AG04450 (cell line): ENCODE measurements at regions not wholly inside any gene's neighbourhood (a gene's known extent, or its start where the extent isn't known, plus 50 kb on each side); places are given as distances from the start of the nearest gene placed in this dataset.
A peak's percentile ranks its signal among the peaks of the same experiment; 100 is the strongest.

Experiments
- CTCF ChIA-PET: fragments of 300-600, 350-600 bp; formaldehyde crosslinking; extraction: SDS; loops from one replicate; lab custom pipeline; 2022; ENCODE audit warnings: antibody characterized with exemption, inconsistent platforms; lab: Charles Lee
- POLR2A ChIA-PET: fragments of 350-600 bp; formaldehyde crosslinking; extraction: SDS; loops from one replicate; lab custom pipeline; 2021; ENCODE audit warnings: antibody characterized with exemption, inconsistent platforms; lab: Yijun Ruan, JAX
- DNase-seq: peaks from one replicate; pipeline ENCODE4 v3.0.0-alpha.2; 2011; ENCODE audit warnings: low read depth, low spot score
- H3K27ac ChIP-seq: one replicate; pipeline ENCODE4 v1.5.1; 2012; ENCODE audit warnings: low read depth, low read length, control low read depth
- H3K27me3 ChIP-seq: one replicate; pipeline ENCODE4 v1.6.0; 2012; ENCODE audit warnings: low read length; ENCODE audit not compliant: control insufficient read depth, insufficient read depth
- H3K4me3 ChIP-seq: 2 replicates; pipeline ENCODE4 v1.5.1; 2011; ENCODE audit warnings: mild to moderate bottlenecking, low read depth, low read length, control low read depth
- H3K9me3 ChIP-seq: 2 replicates; pipeline ENCODE4 v1.5.1; 2012; ENCODE audit warnings: low read length; ENCODE audit not compliant: control insufficient read depth, insufficient read depth
- TF ChIP-seq, protein P1 (sequence below): IDR thresholded peaks from 2 replicates; pipeline ENCODE4 v1.5.1; 2011; ENCODE audit warnings: low read depth, low read length, control low read depth, inconsistent platforms

DNA sequence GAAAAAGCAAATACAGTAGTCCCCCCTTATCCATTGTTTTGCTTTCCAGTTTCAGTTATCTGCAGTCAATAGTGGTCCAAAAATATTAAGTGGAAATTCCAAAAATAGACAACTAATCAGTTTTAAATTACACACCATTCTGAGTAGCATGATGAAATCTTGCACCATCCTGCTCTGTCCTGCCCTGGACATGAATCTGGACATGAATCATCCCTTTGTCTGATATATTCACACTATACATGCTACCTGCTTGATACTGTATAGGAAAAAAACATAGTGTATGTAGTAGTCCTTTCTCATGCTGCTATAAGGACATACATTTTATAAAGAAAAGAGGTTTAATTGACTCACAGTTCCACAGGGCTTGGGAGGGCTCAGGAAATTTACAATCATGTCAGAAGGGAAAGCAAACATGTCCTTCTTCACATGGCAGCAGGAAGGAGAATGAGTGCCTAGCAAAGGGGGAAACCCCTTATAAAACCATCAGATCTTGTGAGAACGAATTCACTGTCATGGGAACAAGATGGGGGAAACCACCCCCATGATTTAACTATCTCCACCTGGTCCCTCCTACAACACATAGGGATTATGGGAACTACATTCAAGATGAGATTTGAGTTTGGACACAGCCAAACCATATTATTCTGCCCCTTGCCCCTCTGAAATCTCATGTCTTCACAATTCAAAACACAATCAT lies 153.9 kb downstream of the ARRDC3 start:
- no peak overlapping the region for H3K4me3 ChIP-seq
- POLR2A ChIA-PET, result no interaction called here

DNA sequence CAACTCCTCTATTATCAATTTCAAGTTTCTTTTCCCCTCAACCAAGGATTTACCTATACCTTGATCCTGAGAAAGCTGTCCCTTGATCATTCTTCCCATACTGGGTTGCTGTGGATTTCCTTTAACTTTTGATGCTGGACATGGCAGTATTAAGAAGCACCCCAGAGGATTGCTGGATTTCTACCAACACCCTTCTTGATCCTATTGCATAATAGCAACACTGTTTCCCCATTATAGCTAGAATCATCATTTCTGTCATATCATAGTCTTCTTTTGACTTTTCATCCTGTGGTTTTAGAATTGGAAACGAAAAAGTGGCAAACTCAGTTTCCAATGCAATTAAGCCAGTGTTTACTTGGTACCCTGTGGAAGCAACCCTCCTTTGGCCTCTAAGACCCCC lies 154.9 kb downstream of the ARRDC3 start:
- Histone ChIP-seq H3K27me3 (no peaks in the 10 kb centered on the region), H3K4me3 (no peak overlapping the region), H3K9me3 (peaks cover 3% of the 10 kb centered on the region), H3K27ac (no peak overlapping the region)
- no peak for DNase-seq
- CTCF ChIA-PET, result interaction anchor here (1.4 kb wide), 1 partner anchor 9 kb away, joined by 3 read pairs; no protein-coding TSS in a partner anchor
- POLR2A ChIA-PET, result no interaction called here
- TF ChIP-seq, protein P1, sequence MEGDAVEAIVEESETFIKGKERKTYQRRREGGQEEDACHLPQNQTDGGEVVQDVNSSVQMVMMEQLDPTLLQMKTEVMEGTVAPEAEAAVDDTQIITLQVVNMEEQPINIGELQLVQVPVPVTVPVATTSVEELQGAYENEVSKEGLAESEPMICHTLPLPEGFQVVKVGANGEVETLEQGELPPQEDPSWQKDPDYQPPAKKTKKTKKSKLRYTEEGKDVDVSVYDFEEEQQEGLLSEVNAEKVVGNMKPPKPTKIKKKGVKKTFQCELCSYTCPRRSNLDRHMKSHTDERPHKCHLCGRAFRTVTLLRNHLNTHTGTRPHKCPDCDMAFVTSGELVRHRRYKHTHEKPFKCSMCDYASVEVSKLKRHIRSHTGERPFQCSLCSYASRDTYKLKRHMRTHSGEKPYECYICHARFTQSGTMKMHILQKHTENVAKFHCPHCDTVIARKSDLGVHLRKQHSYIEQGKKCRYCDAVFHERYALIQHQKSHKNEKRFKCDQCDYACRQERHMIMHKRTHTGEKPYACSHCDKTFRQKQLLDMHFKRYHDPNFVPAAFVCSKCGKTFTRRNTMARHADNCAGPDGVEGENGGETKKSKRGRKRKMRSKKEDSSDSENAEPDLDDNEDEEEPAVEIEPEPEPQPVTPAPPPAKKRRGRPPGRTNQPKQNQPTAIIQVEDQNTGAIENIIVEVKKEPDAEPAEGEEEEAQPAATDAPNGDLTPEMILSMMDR, result no peak

More for the DNA sequence above, 153.9 kb downstream of the ARRDC3 start:
- CTCF ChIA-PET, result no interaction called here
- TF ChIP-seq, protein P1, result no peak
- no peak overlapping the region for H3K27ac ChIP-seq
- DNase-seq, result no peak
- H3K9me3 ChIP-seq, result peaks cover 3% of the 10 kb centered on the region
- no peaks in the 10 kb centered on the region for H3K27me3 ChIP-seq

DNA sequence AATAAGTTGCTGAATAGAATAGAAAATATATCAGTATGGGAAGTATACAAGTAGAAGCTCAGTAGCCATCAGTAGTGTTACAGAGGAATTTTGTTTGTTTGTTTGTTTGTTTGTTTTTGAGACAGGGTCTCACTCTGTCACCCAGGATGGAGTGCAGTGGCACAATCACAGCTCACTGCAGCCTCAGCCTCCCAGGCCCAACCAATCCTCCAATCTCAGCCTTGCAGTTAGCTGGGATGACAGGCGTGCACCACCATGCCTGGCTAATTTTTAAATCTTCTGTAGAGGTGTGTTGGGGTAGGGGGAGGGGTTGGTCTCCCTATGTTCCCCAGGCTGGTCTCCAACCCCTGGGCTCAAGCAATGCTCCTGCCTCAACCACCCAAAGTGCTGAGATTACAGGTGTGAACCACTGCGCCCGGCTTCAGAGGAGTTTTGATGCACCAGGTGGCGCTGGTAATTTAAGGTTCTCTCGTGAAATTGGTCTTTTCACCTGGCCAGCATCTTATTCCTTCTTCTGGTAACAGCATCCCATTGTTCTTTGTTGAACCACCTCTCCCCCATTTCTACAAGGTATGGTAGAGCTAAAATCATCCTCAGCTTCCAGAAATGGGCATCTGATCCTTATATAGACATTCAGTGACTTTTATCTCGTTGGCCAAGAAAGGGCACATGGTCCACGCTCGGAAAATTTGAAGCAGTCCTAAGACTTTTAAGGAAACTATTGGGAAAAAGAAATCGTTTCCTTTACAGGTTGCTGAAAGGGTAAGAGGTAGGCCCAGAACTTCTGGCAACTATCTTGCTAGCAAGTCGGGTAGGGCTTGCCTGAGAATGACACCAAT lies 157.1 kb downstream of the ARRDC3 start:
- no peak for DNase-seq
- Histone ChIP-seq H3K27ac (no peak overlapping the region), H3K4me3 (no peak overlapping the region), H3K27me3 (no peaks in the 10 kb centered on the region), H3K9me3 (peaks cover 3% of the 10 kb centered on the region)
- POLR2A ChIA-PET, result no interaction called here
- CTCF ChIA-PET, result interaction anchor here (2.1 kb wide), 1 partner anchor 159 kb away, joined by 8 read pairs; no protein-coding TSS in a partner anchor
- TF ChIP-seq, protein P1, result peak; percentile 25; the same call in 1 of the 2 replicates

DNA sequence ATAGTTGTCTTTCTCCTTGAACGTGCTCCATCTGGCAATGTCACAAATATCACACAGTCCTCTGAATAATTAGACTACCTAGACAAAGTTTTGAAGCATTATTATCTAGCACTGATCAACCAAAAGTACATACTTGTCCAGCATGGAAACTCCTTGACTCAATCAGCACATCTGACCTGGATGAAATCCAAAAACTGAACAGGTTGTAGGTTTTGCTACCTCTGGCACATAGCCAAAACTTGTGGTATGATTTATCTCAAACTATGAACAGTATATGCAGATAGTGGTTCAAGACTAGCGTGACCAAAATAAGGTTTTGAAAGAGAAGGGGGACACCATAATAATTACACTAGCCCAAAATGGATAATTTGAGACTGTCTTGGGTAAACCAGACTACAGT lies 158.1 kb downstream of the ARRDC3 start:
- Histone ChIP-seq H3K9me3 (peaks cover 2% of the 10 kb centered on the region), H3K27me3 (no peaks in the 10 kb centered on the region), H3K27ac (no peak overlapping the region), H3K4me3 (no peak overlapping the region)
- POLR2A ChIA-PET, result no interaction called here
- CTCF ChIA-PET, result no interaction called here
- no peak for DNase-seq
- TF ChIP-seq, protein P1, result no peak

DNA sequence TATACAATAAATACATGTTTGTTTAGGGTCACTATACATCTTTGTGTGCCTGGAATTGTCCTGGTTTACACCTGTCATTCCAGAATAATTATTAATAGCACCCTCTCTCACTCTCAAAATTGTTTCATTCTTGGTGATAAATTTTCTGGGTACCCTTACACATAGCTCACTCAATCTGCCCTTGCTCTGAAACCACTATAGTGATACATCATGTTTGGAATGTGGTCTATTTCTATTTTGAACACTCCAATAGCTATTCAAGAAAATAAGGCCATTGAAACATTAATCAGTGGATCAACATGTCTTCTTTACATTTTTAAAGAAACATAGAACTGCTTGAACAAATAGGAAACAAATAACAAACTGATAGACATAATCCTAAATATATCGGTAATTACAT lies 158.7 kb downstream of the ARRDC3 start:
- H3K27me3 ChIP-seq, result no peaks in the 10 kb centered on the region
- DNase-seq, result no peak
- ChIA-PET CTCF (no interaction called here), POLR2A (no interaction called here)
- H3K27ac ChIP-seq, result no peak overlapping the region
- no peak overlapping the region for H3K4me3 ChIP-seq
- H3K9me3 ChIP-seq, result no peaks in the 10 kb centered on the region
- TF ChIP-seq, protein P1, result no peak
